ENCODE measurements at regions not wholly inside any gene's neighbourhood (a gene's known extent, or its start where the extent isn't known, plus 50 kb on each side); places are given as distances from the start of the nearest gene placed in this dataset.

GRCh38 chr1:221605569-221605968 is 136.3 kb downstream of the DUSP10 start (continued):
- TF ChIP-seq GATA2 (CRISPR knock-in tag; IDR thresholded peaks at IDR 0.05) (no peak), TEAD4 (IDR thresholded peaks at IDR 0.05; ENCODE audit: borderline replicate concordance, insufficient read depth) (no peak), MEF2A (IDR thresholded peaks at IDR 0.05; ENCODE audit: borderline replicate concordance, low read depth) (no peak), SMC3 (IDR thresholded peaks at IDR 0.05; ENCODE audit: low read depth, low read length) (no peak), PBX3 (IDR thresholded peaks at IDR 0.05) (no peak)

- Histone ChIP-seq H3K27me3 (ENCODE audit: insufficient read depth) (no peaks in the 10 kb centered on the region), H3K9me2 (no peaks in the 10 kb centered on the region), H3K4me2 (no peak overlapping the region), H2AFZ (ENCODE audit: low read depth) (no peak overlapping the region), H3F3A (replicated peaks; ENCODE audit: insufficient read depth) (no peaks in the 10 kb centered on the region), H3K4me3 (ENCODE audit: low read depth in 2 of 2, low read length in 1 of 2) (no peak overlapping the region), H4K20me1 (ENCODE audit: insufficient read depth) (no peaks in the 10 kb centered on the region), H3K9me3 (no peaks in the 10 kb centered on the region), H3K9ac (no peak overlapping the region), H3K79me2 (ENCODE audit: insufficient read depth) (no peaks in the 10 kb centered on the region), H3K4me1 (ENCODE audit: control insufficient read depth in 1 of 2, insufficient read depth in 2 of 2, low read depth in 1 of 2, low read length in 1 of 2) (no peaks in the 10 kb centered on the region; a peak in 1 of 4 replicates), H3K36me3 (replicated peaks in 1 of 2; ENCODE audit: control insufficient read depth in 1 of 2, insufficient read depth in 2 of 2, low read length in 1 of 2) (no peaks in the 10 kb centered on the region), H3K27ac (ENCODE audit: low read depth in 2 of 2, low read length in 1 of 2) (no peak overlapping the region)
- no peak for TF ChIP-seq EP300 (IDR thresholded peaks at IDR 0.05; ENCODE audit: borderline replicate concordance in 1 of 2, low read depth in 1 of 2, low read length in 1 of 2)
- no peak for TF ChIP-seq RFX5 (IDR thresholded peaks at IDR 0.05; ENCODE audit: low read length)
- TF ChIP-seq MAX (IDR thresholded peaks at IDR 0.05; ENCODE audit: low read depth), result no peak
- no peak for TF ChIP-seq GABPA (IDR thresholded peaks at IDR 0.05; ENCODE audit: low read depth)
- TF ChIP-seq IRF3 (IDR thresholded peaks at IDR 0.05; ENCODE audit: low read depth, low read length), result no peak
- TF ChIP-seq GATA2 (CRISPR knock-in tag; IDR thresholded peaks at IDR 0.05), result no peak
- TF ChIP-seq NRF1 (IDR thresholded peaks at IDR 0.05; ENCODE audit: low read depth, low read length), result no peak
- no peak for TF ChIP-seq NFIC (IDR thresholded peaks at IDR 0.05; ENCODE audit: borderline replicate concordance)
- TF ChIP-seq CTCF (IDR thresholded peaks at IDR 0.05), result no peak
- TF ChIP-seq TAF1 (IDR thresholded peaks at IDR 0.05; ENCODE audit: borderline replicate concordance, low read depth, low read length), result no peak
- TF ChIP-seq RAD21 (IDR thresholded peaks at IDR 0.05; ENCODE audit: low read length), result no peak
- no peak for TF ChIP-seq FOXJ3 (CRISPR knock-in tag; IDR thresholded peaks at IDR 0.05)
- TF ChIP-seq TCF12 (IDR thresholded peaks at IDR 0.05), result no peak
- TF ChIP-seq JUND (IDR thresholded peaks at IDR 0.05), result no peak
- DNase-seq, result no peak
- ChIA-PET CTCF (interaction anchor here (0.9 kb wide), 1 partner anchor 12 kb away, joined by 3 read pairs; no protein-coding TSS in a partner anchor), POLR2A (no interaction called here)
- WGBS (ENCODE audit: low lambda C conversion rate), result 85% methylated on average over 4 of the region's 4 CpGs
Observed at GRCh38 chr1:221606256-221606655, 135.6 kb downstream of the DUSP10 start.
